Activated T-helper 9 cell treated with anti-CD3 and anti-CD28 coated beads, Interleukin-2, amount 50 U/mL, for 16 hours (primary cell): ENCODE measurements at regions not wholly inside any gene's neighbourhood (a gene's known extent, or its start where the extent isn't known, plus 50 kb on each side); places are given as distances from the start of the nearest gene placed in this dataset.
"Not testable (repeated sequence)": the region's sequence is repeated elsewhere in the genome, so short reads cannot be mapped to it uniquely, and the experiment has no call there.

Experiments
- DNase-seq: peaks from one replicate; pipeline ENCODE4 v3.0.0-alpha.2; 2020; ENCODE audit warnings: low read depth

- DNase-seq = no peak
These were observed 100.5 kb downstream of the SYF2 start for GRCh38 chr1:25131794-25132193.

- DNase-seq = no peak
These were observed 101.4 kb downstream of the SYF2 start for GRCh38 chr1:25130895-25131294.

GRCh38 chr1:25129380-25129779 is 102.9 kb downstream of the SYF2 start:
- DNase-seq = no peak

DNA sequence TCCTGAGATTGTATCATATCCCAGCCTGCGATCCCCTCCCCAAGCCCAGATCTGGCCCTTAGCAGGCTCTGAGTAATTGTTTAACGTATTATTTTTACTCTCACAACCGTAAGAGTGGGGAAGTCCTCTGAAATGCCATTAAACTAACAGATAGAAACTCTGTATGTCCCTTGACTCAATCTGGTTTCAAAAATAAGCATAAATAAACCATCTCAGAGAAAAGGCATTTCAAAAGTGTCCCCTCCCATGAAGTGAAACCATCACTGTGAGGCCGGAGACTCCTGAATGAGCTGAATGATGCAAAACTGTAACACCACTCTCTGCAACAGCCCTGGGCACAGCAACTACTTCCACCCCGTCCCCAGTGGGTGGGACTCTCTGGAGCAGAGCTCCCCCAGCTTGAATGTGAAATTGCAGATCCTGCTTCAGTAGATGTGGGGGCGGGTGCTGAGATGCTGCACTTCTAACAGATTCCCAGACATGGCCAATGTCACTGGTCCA is 104.1 kb downstream of the SYF2 start:
- no peak for DNase-seq

DNA sequence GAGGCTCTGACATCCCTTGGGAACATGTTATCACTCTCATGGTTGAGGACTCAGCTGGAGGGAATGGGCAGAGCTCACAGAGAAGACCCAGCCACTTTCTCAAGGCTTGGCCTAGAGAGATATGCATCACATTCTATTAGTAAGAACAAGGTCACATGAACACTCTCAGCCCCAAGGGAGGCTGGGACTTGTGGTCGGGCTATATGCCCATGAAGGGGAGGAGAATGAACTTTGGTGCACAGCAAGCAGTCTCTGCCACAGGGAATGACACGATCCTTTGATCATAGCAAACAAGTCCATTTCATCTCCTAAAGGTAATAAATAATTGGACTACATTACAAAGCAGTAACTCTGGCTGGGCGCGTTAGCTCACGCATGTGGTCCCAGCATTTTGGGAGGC is 105.7 kb downstream of the SYF2 start:
- DNase-seq = no peak

DNA sequence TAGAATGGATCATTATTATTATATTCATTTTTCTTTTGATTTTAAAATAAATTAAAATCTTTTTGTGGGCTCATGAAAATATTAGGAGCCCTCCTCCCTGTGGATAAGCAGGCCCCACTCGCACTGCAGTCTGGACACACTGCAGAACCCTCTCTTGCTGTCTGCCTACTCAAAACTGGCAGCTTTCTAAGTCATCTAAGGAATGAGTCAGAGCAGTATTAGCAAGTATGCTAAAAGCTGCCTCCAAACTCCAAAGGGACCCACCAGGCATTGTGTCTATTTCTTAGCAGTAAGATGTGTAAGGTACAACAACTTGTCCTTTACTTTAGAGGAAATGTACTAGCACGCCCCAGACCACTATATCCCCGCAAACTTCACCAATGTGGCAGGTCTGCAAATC is 108.8 kb downstream of the SYF2 start:
- DNase-seq = no peak

DNA sequence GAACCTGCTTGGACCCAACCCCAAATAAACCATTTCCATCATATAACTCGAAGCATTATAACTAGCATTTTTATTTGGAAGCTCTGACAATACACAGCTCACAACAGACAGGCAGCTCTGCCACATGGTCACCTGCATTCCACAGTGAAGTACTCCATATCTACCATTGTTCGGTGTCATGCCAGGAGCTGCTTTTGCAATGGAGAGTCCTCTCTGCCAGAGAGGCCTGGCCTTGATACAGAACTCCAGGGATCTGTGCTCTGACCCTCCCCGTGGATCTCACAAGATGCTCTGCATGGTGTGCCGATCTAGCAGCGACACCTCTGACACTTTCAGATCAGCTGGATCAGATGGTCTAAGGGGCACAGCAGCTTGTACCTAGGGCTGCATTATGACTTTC is 109.6 kb downstream of the SYF2 start:
- no peak for DNase-seq

GRCh38 chr1:25120281-25120680 is 112.0 kb downstream of the SYF2 start:
- DNase-seq = no peak

- no peak for DNase-seq
These were observed 113.8 kb downstream of the SYF2 start for GRCh38 chr1:25118546-25118945.

DNA sequence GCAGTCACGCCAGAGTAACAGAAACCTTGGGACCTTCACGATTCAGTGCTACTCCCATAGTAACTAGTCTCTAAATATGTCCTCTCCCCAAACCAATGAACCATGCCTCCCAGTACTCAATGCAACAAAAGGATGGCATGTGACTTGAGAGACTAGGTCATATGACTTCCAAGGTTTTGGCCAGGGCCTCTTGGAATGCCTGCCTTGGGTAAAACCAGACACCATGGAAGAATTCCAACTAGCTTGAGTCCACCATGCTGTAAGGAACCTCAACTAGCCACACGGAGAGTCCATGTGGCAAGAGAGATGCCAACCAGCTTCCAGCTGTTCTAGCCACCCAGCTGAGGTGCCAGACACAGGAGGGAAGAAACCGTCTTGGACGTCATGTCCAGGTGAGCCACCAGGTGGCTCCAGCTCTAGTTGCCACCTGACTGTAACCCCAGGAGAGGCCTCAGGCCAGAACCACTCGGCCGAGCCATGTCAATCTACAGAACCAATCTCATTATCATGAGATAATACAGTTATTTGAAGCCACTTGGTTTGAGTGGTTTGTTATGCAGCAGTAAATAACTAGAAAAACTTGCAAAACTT is 115.0 kb downstream of the SYF2 start:
- no peak for DNase-seq

GRCh38 chr1:25116832-25117231 is 115.5 kb downstream of the SYF2 start:
- DNase-seq = no peak

DNA sequence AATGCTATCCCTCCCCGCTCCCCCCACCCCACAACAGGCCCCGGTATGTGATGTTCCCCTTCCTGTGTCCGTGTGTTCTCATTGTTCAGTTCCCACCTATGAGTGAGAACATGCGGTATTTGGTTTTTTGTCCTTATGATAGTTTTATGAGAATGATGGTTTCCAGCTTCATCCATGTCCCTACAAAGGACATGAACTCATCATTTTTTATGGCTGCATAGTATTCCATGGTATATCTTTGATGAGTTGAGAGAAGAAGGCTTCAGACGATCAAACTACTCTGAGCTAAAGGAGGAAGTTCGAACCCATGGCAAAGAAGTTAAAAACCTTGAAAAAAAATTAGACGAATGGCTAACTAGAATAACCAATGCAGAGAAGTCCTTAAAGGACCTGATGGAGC is 116.2 kb downstream of the SYF2 start:
- DNase-seq = not testable (repeated sequence)

DNA sequence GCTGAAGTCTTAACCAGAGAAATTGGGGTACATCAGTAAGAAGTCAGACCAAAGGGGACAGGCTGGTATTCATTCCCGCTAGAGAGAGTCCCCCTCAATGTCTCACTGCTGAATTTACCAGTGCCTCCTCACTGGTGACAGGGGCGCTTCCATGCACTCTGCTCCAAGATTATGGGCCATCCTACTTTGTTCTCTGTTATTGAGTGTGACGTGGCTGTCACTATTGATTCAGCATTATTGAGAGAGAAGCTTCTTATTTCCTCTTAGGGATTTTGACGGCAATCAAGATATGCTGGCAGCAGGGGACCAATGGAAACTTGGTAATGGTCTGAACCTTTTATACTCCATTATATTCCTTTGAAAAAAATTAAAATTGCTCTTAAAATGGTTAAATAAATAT is 118.6 kb downstream of the SYF2 start:
- DNase-seq = no peak

- no peak for DNase-seq
These were observed 119.2 kb downstream of the SYF2 start for GRCh38 chr1:25113086-25113485.

GRCh38 chr1:25112400-25112799 is 119.9 kb downstream of the SYF2 start:
- DNase-seq = no peak

GRCh38 chr1:25111706-25112105 is 120.6 kb downstream of the SYF2 start:
- no peak for DNase-seq

DNA sequence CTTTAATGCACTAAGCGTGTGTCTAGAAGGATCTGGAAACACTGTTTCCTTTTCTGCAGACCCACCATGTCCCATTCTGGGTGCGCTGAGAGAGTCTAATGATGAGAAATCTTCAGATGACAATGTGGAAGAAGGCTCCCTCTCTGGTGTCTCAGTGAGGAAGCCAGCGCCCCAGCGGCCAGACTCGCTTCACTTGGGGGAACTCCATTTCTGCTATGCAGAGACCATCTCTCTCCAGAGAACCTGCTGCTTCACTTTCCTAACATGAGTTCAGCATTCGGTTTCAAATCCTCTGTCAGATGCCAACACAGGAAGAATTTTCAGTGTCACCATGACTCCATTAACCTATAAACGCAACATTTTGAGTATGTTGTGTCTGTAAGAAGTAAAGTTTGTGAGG is 121.8 kb downstream of the SYF2 start:
- DNase-seq = no peak

- DNase-seq = no peak
These were observed 122.3 kb downstream of the SYF2 start for GRCh38 chr1:25110036-25110435.

DNA sequence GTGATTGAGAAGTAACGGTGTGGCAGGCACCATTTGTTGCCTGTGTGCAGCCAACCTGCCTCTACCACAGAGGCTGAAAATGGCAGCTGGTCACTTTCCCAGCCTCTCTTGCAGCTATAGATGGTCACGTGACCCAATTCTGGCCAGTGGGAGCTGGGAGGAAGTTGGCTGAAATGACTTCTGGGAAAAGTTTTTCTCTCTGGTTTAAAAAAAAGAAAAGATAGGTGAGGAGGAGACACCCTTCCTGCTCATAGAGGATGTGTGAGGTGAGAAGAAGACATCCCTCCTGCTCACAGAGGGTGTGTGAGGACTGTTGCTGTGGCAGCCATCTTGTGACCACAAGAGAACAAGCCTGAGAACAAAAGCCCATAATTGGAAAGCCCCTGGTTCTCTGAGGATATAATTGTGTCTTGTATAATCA is 122.8 kb downstream of the SYF2 start:
- DNase-seq = no peak

DNA sequence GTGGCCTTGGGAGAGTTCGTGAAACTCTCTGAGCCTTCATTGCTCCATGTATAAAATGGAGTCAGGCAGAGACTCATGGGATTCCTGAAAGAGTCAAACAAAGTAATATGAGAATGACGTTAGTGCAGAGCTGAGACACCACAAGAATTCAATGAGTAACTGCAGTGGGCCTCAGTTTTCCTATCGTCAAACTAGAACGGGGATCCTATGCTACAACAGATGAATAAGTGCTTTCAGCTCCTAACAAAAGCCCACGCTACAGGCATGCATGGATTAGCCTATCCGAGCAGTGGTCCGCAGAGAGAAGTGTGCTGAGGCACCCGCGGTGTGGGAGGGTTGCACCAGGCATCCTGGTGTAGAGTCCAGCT is 124.7 kb downstream of the SYF2 start:
- DNase-seq = no peak

DNA sequence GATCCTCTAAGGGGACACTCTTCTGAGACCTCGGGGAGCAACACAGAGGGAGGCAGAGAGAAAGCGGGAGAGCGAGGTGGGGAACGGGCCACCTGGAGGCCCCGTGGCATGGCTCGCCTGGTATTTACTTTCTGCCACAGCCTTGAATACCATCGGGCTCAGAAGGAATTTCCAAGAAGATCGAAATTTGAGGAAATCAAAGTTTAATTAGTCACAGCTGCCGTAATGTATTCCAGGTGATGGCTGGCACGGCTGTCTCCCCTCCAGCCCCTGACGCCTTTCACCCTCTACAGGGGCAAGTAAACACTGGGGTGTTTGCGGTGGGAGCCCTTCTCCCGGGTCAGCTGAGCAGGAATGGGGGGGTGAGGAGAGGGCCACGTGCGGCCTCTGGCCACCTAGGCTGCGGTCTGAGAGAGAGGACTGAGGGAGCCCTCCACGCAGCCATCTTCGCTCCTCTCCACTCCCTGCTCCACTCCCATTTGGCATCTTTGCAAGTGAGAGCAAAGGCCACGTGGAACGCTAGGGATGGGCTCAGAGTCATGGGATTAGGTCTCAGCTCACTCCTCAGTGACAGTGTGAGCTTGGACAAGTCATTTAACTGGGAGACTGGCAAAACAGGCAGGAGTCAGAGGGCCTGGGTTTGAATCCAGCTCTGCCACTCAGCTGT is 125.2 kb downstream of the SYF2 start:
- DNase-seq = no peak

GRCh38 chr1:25106352-25106751 is 126.0 kb downstream of the SYF2 start:
- no peak for DNase-seq

- DNase-seq = no peak
These were observed 126.5 kb downstream of the SYF2 start for GRCh38 chr1:25105836-25106235.

DNA sequence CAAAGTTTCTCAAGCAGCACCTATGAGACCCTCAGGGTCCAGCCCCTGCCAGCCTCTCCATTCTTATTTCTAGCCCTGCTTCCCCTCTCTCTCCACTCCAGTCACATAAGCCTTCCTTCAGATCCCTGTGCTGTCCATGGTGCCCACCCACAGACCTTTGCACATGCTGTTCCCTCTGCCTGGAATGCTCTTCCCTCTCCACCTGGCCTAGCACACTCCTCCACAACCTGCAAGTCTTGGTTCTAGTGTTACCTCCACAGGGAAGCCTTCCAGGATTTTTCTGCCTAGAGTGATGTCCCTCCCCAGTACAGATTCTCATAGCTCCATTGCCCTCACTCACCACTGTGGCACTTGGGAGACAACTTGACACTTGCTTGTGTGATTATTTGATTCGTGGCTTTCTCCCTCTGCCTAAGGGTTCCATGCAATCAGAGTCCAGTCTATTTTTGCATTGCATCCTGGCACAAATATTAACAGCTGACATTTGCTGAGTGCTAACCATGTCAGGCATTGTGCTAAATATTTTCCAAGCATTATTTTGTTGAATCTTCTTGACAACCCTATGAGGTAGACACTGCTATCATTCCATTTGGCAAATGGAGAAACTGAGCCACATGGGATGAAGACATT is 127.3 kb downstream of the SYF2 start:
- DNase-seq = no peak
